ENCODE measurements at regions not wholly inside any gene's neighbourhood (a gene's known extent, or its start where the extent isn't known, plus 50 kb on each side); places are given as distances from the start of the nearest gene placed in this dataset.

DNA sequence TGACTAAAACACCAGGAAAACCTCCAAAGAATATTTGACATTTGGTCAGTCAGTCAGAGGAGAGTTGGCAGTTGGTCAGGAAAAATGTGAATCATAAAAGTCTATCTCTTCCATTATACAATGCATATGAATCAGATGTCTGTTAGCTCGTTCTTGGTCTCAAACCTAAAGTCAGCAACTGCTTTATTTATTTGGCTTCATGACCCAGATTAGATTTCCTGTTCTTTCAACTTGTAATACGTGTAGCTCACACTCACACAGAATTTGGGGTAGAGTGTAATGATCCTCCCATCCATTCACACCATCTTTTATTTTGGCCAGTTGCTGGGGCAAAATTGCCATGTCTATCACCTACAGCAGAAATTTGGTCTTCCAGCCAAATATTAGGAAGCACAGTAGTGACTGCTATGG lies 81.9 kb upstream of the COL5A2 start:
- TF ChIP-seq, protein P1, sequence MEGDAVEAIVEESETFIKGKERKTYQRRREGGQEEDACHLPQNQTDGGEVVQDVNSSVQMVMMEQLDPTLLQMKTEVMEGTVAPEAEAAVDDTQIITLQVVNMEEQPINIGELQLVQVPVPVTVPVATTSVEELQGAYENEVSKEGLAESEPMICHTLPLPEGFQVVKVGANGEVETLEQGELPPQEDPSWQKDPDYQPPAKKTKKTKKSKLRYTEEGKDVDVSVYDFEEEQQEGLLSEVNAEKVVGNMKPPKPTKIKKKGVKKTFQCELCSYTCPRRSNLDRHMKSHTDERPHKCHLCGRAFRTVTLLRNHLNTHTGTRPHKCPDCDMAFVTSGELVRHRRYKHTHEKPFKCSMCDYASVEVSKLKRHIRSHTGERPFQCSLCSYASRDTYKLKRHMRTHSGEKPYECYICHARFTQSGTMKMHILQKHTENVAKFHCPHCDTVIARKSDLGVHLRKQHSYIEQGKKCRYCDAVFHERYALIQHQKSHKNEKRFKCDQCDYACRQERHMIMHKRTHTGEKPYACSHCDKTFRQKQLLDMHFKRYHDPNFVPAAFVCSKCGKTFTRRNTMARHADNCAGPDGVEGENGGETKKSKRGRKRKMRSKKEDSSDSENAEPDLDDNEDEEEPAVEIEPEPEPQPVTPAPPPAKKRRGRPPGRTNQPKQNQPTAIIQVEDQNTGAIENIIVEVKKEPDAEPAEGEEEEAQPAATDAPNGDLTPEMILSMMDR (IDR thresholded peaks at IDR 0.05) = no peak
- TF ChIP-seq POLR2A (IDR thresholded peaks at IDR 0.05) (no peak), EP300 (IDR thresholded peaks at IDR 0.05; ENCODE audit: low read depth) (no peak), POLR2AphosphoS5 (IDR thresholded peaks at IDR 0.05) (no peak)

Data from transverse colon (tissue), 4 donors.